Upper lobe of left lung (tissue), 6 donors: ENCODE measurements at regions not wholly inside any gene's neighbourhood (a gene's known extent, or its start where the extent isn't known, plus 50 kb on each side); places are given as distances from the start of the nearest gene placed in this dataset.

Experiments used
- ATAC-seq, 2 donors: fragments of 200-7000 bp; cut with Tn5 transposase; one replicate each; pipeline ENCODE4 v1.9.1; 2022; ENCODE audit warnings: mild to moderate bottlenecking in 2 of 2, moderate library complexity in 2 of 2; ENCODE audit not compliant: low FRiP score in 2 of 2
- DNase-seq, 2 donors: peaks; one replicate each; pipeline ENCODE4 v3.0.0-alpha.2; 2019 to 2020
- H3K27ac ChIP-seq, 4 donors: fragments of 200-600 bp; sonication (generic); one replicate each; pipeline ENCODE4 v1.5.1; 2016 to 2019
- H3K27me3 ChIP-seq, 4 donors: fragments of 200-600 bp; sonication (generic); one replicate each; pipeline ENCODE4 v1.5.1; 2017 to 2019
- H3K36me3 ChIP-seq, 4 donors: fragments of 200-600 bp; sonication (generic); one replicate each; pipeline ENCODE4 v1.5.1; 2016 to 2019
- H3K4me1 ChIP-seq, 4 donors: fragments of 200-600 bp; sonication (generic); one replicate each; pipeline ENCODE4 v1.5.1; 2018 to 2019
- H3K4me3 ChIP-seq, 4 donors: fragments of 200-600 bp; sonication (generic); one replicate each; pipeline ENCODE4 v1.5.1; 2017 to 2019; ENCODE audit warnings: mild to moderate bottlenecking in 2 of 4, moderate library complexity in 1 of 4
- H3K9me3 ChIP-seq, 4 donors: fragments of 200-600 bp; sonication (generic); one replicate each; pipeline ENCODE4 v1.5.1; 2018 to 2019
- EP300 ChIP-seq, 4 donors: sonication (generic); formaldehyde crosslinking; IDR thresholded peaks; one replicate each; pipeline ENCODE4 v1.5.1; 2017; ENCODE audit warnings: antibody characterized with exemption in 4 of 4, control low read depth in 2 of 4
- POLR2A ChIP-seq, 4 donors: fragments of 450-650 bp; IDR thresholded peaks; one replicate each; pipeline ENCODE4 v1.5.1; 2016 to 2017; ENCODE audit warnings: antibody characterized with exemption in 4 of 4, mild to moderate bottlenecking in 2 of 4
- POLR2AphosphoS5 ChIP-seq, 2 donors: sonication (generic); formaldehyde crosslinking; IDR thresholded peaks; one replicate each; pipeline ENCODE4 v1.5.1; 2017; ENCODE audit warnings: antibody characterized with exemption in 2 of 2
- WGBS, 2 donors: methylation state at CpG; one replicate each; pipeline ENCODE4 v1.1.5; 2017 to 2018; 5-methylcytosine and 5-hydroxymethylcytosine counted together
- TF ChIP-seq, protein P1 (sequence below), 6 experiments: fragments of 450-650 bp in 4 of 6; fragments of 200-600 bp in 2 of 6; sonication (generic) in 2 of 6; IDR thresholded peaks; one replicate each; pipeline ENCODE4 v1.5.1; 2016 to 2019; ENCODE audit warnings: antibody characterized with exemption in 6 of 6
- donor health status: DM: no; HTN: no; CAD: no; lungs with moderate emphysema.
- donor health status: DM: no; HTN: yes; CAD: no; lungs with severe emphysema.

DNA sequence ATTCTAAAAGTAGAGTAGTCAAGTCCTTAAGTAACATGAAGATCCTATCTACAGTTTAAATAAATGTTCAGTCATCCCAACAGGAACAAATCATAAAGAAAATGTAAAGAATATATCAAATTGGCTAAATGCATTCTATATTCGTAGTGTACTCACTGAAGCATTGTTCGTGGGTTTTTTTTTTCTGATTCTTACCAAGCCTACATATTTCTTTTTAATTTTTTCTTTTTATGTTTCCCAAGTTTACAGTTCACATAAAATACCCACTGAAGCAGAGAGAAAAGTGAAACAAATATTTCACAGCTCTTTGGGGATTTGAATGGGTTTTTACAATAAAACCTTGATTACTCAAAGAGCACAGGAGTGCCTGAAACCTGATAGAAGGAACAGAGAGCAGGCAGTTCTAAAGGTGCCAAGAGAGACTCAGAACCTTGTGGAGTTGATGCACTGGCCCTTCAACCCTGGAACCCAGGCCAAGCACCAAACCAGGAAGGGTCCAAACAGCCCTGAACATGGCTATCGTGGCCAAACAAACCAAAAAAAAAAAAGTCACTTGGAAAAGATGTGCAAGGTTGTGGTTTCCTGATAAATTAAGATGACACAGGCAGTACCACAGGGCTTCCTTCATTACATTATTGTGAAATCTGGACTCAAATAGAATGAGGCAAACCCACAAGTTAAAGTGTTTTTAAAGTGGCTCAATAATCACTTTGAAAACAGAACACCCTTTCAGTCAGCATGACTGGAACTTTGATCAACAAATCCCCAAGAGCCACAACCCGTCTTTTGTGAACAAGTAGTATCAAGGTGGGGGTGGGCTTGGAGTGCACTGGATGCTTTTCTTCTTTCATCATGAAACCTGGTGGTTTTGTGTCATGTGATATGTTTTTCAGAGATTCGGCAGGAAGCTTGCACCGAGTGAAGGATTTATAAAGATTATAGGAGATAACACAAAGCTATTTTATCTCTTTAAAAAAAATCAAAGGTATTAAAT lies 245.0 kb upstream of the FN1 start:
- ATAC-seq = peak; percentile 82 to 92
- DNase-seq = peak in 1 of 2 donors; percentile 33
- no peaks in the 10 kb centered on the region for H3K36me3 ChIP-seq
- no peaks in the 10 kb centered on the region for H3K27me3 ChIP-seq
- H3K9me3 ChIP-seq = no peaks in the 10 kb centered on the region
- H3K4me3 ChIP-seq = no peak overlapping the region
- TF ChIP-seq POLR2A (IDR thresholded peaks at IDR 0.05) (no peak), EP300 (IDR thresholded peaks at IDR 0.05) (peak in 1 of 4 donors; percentile 14)
- H3K27ac ChIP-seq = peak overlapping the region in 3 of 4 donors; percentile 19 to 61 (median 45)
- H3K4me1 ChIP-seq = peaks cover 0 to 16% (median 14%) of the 10 kb centered on the region in 4 donors
- 37% methylated on average over 6 of the region's 6 CpGs for WGBS, 2 donors

DNA sequence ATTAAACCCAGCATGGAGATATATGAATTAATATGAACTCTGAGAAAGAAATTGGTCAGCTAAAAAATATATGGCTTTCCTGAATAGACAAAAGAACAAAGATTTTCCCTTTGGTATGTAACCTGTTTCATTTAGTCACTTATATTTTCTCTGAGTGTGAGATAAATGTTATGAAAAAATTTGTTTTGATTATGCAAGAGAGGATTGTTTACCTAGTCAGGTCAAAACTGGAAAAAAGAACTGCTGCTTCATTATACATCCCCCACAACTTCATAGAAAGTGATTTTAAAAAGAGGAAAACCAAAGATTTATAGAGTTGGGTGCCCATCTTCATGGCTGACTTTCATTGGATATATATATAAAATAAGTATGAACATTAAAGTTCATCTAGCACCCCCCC lies 242.2 kb upstream of the FN1 start:
- H3K27me3 ChIP-seq = no peaks in the 10 kb centered on the region
- ATAC-seq (no peak), DNase-seq (no peak)
- H3K4me3 ChIP-seq = no peak overlapping the region
- no peak overlapping the region for H3K27ac ChIP-seq
- H3K9me3 ChIP-seq = no peaks in the 10 kb centered on the region
- no peaks in the 10 kb centered on the region for H3K36me3 ChIP-seq
- H3K4me1 ChIP-seq = peaks cover 0 to 16% (median 14%) of the 10 kb centered on the region in 4 donors
- TF ChIP-seq, protein P1, sequence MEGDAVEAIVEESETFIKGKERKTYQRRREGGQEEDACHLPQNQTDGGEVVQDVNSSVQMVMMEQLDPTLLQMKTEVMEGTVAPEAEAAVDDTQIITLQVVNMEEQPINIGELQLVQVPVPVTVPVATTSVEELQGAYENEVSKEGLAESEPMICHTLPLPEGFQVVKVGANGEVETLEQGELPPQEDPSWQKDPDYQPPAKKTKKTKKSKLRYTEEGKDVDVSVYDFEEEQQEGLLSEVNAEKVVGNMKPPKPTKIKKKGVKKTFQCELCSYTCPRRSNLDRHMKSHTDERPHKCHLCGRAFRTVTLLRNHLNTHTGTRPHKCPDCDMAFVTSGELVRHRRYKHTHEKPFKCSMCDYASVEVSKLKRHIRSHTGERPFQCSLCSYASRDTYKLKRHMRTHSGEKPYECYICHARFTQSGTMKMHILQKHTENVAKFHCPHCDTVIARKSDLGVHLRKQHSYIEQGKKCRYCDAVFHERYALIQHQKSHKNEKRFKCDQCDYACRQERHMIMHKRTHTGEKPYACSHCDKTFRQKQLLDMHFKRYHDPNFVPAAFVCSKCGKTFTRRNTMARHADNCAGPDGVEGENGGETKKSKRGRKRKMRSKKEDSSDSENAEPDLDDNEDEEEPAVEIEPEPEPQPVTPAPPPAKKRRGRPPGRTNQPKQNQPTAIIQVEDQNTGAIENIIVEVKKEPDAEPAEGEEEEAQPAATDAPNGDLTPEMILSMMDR (IDR thresholded peaks at IDR 0.05) = no peak
- no peak for TF ChIP-seq POLR2A (IDR thresholded peaks at IDR 0.05)
- TF ChIP-seq EP300 (IDR thresholded peaks at IDR 0.05) = no peak
- TF ChIP-seq POLR2AphosphoS5 (IDR thresholded peaks at IDR 0.05) = no peak

DNA sequence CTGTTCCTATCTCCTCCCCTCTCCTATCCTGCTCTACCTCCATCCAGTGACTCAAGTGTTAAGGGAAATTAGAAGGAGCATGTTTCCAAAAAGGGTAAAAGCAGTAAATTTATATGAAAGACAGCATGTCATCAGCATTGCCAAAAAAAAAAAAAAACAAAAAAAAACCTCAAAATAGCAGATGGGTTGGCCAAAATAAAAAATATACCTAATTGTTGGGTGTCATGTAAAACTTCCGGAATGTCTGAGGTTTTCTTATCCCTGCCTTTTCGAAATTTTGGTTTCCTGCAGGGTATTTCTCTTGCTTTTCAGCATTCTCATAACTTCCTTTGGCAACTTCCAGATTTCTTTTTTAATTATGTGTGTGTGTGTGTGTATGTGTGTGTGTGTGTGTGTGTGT lies 241.6 kb upstream of the FN1 start:
- WGBS, 2 donors = 40 to 73% methylated on average over 2 of the region's 2 CpGs
- DNase-seq (no peak), ATAC-seq (no peak)
- Histone ChIP-seq H3K27ac (no peak overlapping the region), H3K4me3 (no peak overlapping the region), H3K9me3 (no peaks in the 10 kb centered on the region), H3K27me3 (no peaks in the 10 kb centered on the region), H3K4me1 (peaks cover 0 to 16% (median 14%) of the 10 kb centered on the region in 4 donors), H3K36me3 (no peaks in the 10 kb centered on the region)
- TF ChIP-seq POLR2AphosphoS5 (IDR thresholded peaks at IDR 0.05) = no peak
- TF ChIP-seq, protein P1 (IDR thresholded peaks at IDR 0.05) = no peak
- TF ChIP-seq POLR2A (IDR thresholded peaks at IDR 0.05) = no peak
- no peak for TF ChIP-seq EP300 (IDR thresholded peaks at IDR 0.05)

DNA sequence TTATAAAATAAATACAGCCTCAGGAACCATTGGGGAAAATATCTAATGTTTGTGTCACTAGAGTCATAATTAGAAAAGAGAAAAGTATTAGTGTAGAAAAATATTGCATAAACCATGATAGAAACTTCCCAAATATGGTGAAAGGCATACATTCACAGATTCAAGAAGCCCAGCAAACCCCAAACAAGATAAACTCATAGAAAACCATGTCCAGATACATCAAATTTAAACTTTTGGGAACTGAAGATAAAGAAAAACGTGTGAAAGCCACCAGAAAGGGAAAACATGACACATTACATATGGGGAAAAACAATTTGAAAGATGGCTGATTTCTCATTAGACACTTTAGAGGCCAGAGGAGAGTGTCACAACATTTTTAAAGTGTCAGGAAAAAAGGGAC lies 236.5 kb upstream of the FN1 start:
- no peaks in the 10 kb centered on the region for H3K36me3 ChIP-seq
- H3K9me3 ChIP-seq = no peaks in the 10 kb centered on the region
- 54 to 68% methylated on average over 1 of the region's 1 CpG for WGBS, 2 donors
- H3K27me3 ChIP-seq = no peaks in the 10 kb centered on the region
- DNase-seq = no peak
- no peak overlapping the region for H3K27ac ChIP-seq
- H3K4me3 ChIP-seq = no peak overlapping the region
- H3K4me1 ChIP-seq = no peaks in the 10 kb centered on the region
- TF ChIP-seq POLR2AphosphoS5 (IDR thresholded peaks at IDR 0.05) (no peak), POLR2A (IDR thresholded peaks at IDR 0.05) (no peak), EP300 (IDR thresholded peaks at IDR 0.05) (no peak)
- TF ChIP-seq, protein P1 (IDR thresholded peaks at IDR 0.05) = no peak
- ATAC-seq = no peak

DNA sequence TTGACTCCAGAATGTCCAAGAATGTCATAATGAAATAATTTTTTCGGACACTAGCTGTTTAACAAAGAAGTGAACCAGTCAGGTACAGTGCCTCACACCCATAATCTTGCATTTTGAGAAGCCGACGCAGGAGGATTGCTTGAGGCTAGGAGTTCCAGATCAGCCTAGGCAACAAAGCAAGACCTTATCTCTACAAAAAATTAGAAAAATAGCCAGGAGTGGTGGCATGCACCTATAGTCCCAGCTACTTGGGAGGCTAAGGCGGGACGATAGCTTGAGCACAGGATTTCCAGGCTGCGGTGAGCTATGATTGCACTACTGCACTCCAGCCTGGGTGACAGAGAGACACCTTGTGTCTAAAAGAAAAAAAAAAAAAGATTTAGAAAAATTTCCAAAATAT lies 235.8 kb upstream of the FN1 start:
- Histone ChIP-seq H3K4me1 (no peaks in the 10 kb centered on the region), H3K4me3 (no peak overlapping the region), H3K27ac (no peak overlapping the region), H3K27me3 (no peaks in the 10 kb centered on the region), H3K36me3 (no peaks in the 10 kb centered on the region), H3K9me3 (no peaks in the 10 kb centered on the region)
- 79 to 86% methylated on average over 6 of the region's 6 CpGs for WGBS, 2 donors
- ATAC-seq (no peak), DNase-seq (no peak)
- TF ChIP-seq EP300 (IDR thresholded peaks at IDR 0.05) = no peak
- TF ChIP-seq, protein P1 (IDR thresholded peaks at IDR 0.05) = no peak
- no peak for TF ChIP-seq POLR2A (IDR thresholded peaks at IDR 0.05)
- TF ChIP-seq POLR2AphosphoS5 (IDR thresholded peaks at IDR 0.05) = no peak
